ENCODE measurements at regions not wholly inside any gene's neighbourhood (a gene's known extent, or its start where the extent isn't known, plus 50 kb on each side); places are given as distances from the start of the nearest gene placed in this dataset.
"Not testable (repeated sequence)": the region's sequence is repeated elsewhere in the genome, so short reads cannot be mapped to it uniquely, and the experiment has no call there.

DNA sequence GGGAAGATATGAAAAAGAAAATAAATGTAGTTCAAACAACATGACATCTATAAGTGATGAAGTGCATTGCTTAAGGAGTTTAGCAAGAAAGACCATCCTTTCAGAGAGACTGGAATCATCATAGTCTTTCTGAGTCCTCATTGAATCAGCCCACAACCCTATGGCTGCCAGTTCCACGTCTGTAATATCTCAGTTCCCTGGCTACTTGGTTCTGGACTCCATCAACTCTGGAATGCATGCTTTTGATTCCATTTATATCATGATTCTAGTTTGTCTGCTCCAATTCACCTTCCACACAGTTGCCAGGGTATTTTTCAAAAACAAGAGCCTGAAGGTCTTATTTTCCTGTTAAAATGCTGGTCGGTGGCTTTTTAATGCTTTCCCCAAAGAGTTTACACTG, 126.4 kb upstream of the MDFIC start:
- intact Hi-C loops (cut with DNase I): no loop called here
- DNase-seq (ENCODE audit: low spot score) (no peak), ATAC-seq (no peak)

DNA sequence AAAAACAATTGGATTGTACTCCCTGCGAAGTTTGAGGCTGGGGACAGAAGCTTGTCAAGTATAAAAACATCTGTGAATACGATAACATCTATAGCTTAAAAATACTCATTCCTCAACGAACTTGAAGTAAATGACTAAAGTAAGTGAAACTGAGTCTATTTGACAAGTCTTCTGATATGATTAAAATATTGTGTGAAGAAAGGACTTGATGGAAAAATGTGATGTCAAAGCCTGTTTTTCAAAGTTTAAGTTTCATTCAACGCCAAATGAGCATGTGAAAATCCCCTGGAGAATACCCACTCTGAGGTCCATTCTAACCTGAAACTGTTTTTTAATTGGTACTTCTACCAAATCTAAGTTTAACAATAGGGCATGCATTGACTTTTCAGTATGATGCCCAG, 122.3 kb upstream of the MDFIC start:
- ATAC-seq (no peak), DNase-seq (ENCODE audit: low spot score) (no peak)
- intact Hi-C loops (cut with DNase I): no loop called here

DNA sequence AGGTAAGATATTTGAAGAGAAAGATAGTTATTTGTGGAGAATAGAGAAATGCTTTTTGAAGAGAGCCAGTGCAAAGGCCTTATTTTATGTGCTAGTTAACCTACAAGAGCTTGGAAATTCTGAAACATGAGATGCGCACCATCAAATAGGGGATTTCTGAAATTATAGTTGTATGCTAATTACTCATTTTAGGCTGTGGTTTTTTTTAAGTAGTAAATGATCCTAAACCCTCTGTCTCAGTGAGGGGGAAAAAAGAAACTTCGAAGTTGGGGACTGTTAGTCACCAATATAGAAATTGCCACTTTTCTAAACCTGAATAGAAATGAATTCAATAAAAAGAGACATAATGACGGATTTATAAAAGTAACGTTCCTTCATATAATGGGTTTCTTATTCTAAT, 119.3 kb upstream of the MDFIC start:
- intact Hi-C loops (cut with DNase I): no loop called here
- ATAC-seq (no peak), DNase-seq (ENCODE audit: low spot score) (no peak)

DNA sequence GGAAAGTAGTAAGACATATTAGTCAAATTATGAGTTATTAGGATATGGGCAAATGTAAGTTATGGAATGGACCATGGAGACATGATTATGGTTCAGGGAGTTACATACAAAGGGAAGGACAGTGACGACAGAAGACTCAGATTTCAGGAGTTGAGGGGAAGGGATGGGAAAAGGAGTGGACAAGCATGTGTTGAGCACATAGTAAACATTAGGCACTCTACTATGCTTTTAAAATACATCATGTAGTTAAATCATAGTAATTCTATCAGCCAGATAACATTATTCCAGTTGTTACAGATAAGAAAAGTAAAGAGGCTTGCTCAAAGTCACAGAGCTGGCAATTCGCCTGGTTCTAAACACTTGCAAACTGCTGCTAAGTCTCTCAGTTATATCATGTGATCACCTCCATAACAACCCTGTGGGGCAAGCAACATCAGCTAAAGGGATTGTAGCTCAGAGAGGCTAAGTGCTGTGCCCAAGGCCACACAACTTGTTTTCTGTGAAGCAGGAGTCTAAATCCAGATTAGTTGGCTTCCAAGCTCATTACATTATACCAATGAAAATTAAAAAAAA, 115.2 kb upstream of the MDFIC start:
- intact Hi-C loops (cut with DNase I): no loop called here
- ATAC-seq (no peak), DNase-seq (ENCODE audit: low spot score) (no peak)

DNA sequence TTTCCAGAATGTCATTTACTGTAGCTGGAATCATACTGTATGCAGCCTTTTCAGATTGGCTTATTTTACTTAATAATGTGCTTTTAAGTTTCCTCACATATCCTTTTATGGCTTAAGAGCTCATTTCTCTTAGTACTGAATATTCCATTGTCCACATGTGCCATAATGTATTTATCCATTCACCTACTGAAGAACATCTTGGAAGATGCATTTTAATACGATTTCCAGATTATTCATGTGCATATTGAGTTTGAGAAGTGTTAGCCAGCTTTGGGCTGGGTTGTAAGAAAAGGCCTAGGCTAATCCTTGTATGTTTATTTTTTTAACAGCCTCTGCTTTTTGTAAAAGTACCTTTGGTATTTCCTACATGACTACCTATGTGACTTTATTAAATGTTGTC, 109.3 kb upstream of the MDFIC start:
- ATAC-seq (no peak), DNase-seq (ENCODE audit: low spot score) (no peak)

DNA sequence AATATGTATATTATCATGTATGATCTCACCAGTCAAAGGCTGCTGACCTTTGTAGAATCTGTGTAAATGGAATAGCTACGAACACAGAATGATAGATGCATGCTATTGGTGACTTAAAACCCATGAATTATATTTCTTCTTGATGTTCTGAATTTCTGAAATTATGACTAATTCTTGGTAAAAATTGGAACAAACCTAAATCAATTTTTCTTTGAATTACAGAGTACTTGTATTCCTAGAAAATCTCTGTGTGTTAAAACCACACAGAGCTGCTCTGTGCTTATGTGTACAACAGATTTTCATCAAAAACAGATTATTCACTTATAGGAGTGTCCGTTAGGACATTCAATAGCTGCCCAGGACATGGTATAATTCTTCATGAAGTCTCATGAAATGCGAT, 108.3 kb upstream of the MDFIC start:
- intact Hi-C loops (cut with DNase I): no loop called here
- DNase-seq (ENCODE audit: low spot score): no peak
- ATAC-seq: no peak

More for the DNA sequence above, 109.3 kb upstream of the MDFIC start:
- intact Hi-C loops (cut with DNase I): no loop called here

DNA sequence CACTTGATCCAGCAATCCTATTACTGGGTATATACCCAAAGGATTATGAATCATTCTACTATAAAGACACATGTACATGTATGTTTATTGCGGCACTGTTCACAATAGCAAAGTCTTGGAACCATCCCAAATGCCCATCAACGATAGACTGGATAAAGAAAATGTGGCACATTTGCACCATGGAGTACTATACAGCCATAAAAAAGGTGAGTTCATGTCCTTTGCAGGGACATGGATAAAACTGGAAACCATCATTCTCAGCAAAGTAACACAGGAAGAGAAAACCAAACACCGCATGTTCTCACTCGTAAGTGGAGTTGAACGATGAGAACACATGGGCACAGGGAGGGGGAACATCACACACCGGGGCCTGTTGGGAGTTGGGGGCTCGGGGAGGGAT, 104.9 kb upstream of the MDFIC start:
- intact Hi-C loops (cut with DNase I); ATAC-seq; DNase-seq (ENCODE audit: low spot score): not testable (repeated sequence)

DNA sequence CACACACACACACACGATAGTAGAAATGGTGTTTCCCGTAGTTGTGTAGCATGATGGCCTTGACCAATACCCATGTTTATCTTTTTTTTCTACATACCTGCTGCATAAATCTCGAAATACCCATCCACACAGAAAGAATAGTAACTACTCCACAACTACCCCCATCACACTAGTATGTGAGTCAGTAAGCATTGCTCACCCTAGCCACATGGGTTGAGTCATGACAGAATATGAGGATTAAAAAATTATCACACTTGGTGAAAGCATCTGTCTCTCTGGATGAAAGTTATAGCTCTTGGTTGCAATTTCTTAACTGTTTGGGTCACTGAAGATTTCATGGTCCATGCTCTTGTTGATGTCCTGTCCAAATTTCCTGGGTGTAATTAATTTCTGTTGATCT, 103.4 kb upstream of the MDFIC start:
- no peak for ATAC-seq

DNA sequence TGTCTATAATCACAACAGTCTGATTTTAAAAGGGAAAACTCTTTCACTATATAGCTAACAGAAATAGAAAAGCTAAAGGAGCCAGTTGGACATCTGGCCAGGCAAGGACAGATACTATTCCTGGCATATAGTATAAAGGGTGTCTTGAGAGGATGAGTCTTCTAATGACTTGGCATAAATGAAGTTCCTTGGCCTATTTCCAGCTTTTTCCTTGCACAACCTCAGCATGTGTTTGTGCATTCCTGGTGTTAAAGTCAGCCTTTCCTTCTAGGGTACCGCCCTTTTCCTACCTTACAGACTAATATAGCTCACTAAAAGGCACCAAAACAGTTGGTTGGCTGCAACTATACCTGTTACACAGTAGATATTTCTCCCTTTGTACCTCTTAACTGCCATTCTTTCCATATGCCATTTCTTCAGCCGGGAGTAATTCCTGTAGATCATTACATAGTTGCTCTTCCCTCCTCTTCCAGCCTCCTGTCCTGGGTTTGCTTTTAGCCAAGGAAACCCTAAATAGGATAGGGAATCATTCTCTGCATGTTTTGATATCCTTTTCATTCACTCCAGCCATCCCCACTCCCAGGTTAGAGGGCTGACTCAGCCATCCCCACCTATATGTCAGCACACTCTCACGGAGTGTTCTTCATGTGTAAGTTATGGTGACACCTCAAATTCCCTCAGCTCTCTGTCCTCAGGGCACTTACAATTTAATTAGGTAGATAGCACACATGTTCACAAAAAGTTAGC, 102.1 kb upstream of the MDFIC start:
- ATAC-seq (peak; percentile 38), DNase-seq (ENCODE audit: low spot score) (no peak)
- intact Hi-C loops (cut with DNase I): no loop called here

More for the DNA sequence above, 103.4 kb upstream of the MDFIC start:
- intact Hi-C loops (cut with DNase I): no loop called here
- no peak for DNase-seq (ENCODE audit: low spot score)

DNA sequence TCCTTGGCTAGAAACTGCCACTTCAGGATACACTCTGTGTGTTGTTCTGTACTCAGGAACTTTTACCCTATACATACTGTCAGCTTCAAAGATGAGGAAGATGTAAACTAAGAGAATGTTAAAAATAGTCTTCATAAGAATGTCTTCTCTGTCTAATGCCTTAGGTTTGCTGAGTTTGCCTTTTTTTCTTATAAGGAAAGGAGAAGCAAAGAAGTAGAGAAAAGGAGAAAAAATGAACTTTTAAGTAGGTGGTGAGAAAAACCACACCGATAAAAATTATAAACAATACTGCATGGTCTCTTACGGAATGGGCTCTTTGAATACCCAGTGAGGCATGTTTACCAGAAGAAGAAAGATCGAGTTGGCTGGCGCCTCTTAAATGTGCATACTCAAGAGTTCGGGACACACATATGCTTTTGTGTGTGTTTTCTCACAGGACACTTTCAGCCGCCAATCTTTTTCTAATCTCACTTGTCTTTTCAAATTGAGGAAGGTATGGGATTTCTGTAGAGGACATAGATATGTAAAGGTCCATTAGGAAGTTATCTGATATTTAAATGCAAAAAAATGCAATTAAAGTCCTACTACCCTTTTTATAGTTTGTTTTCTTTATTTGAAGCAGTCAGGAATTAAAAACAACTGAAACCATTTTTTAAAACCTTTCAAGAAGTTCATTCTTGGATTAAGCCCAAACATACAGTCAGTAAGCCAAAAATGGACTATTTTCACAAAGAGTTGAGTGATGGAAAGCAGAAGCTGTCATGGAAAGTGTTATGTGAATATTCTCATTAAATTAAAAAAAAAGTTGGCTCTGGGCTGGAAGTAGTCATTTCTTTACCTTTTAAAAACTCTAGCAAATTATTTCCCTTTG, 100.6 kb upstream of the MDFIC start:
- no peak for DNase-seq (ENCODE audit: low spot score)
- intact Hi-C loops (cut with DNase I): no loop called here
- no peak for ATAC-seq

DNA sequence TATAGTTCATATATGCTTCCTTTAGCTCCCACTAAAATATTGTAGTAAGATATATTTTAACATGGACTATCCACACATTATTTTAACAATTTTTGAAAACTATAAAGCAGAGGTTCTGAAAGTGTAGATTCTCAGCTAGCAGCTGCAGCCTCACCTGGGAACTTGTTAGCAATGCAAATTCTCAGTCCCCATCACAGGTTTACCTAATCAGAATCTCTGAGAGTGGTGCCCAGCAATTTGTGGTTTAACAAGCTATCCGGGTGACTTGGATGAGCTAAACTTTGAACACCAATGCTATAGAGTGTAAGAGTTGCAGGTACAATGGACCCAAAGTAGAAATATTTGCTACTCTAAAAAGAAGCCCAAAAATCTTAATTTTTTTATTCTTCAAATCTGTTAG, 99.8 kb upstream of the MDFIC start:
- intact Hi-C loops (cut with DNase I): no loop called here
- no peak for DNase-seq (ENCODE audit: low spot score)
- ATAC-seq: no peak

DNA sequence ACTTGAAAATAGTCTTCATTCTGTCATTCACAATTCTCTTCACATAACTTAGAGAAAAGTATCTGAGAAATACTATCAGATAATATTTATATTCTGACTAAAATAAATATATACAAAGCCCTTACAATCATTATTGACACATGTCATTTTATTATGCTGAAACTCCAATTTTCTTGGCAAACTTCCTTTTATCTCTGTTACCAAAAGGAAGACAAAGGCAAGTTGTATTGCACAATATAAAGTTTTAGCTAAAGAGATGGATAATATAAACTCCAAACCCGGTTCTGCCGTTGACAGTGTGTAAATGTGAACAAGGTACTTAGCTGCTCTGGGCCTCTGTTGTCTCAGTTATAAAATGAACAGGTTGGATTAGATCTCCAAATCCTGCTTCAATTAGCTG, 99.0 kb upstream of the MDFIC start:
- intact Hi-C loops (cut with DNase I): no loop called here
- DNase-seq (ENCODE audit: low spot score): no peak
- ATAC-seq: no peak

DNA sequence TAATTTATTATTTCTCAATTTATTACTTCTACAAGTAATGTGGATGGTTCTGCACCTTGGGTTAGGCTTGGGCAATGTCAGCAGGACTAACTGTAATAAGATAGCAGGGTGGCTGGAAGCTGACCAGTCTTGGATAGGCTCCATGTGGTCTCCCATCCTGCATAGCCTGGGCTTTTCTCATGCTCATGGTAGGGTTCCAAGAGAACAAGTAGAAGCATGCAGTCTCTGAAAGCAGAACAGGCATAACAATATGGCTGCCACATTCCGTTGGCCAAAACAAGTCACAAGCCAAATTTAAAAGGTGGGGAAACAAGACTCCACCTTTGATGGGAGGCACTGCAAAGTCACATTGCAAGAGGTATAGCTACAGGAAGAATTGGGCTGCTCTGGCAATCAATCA, 98.6 kb upstream of the MDFIC start:
- intact Hi-C loops (cut with DNase I): no loop called here
- no peak for DNase-seq (ENCODE audit: low spot score)
- no peak for ATAC-seq

DNA sequence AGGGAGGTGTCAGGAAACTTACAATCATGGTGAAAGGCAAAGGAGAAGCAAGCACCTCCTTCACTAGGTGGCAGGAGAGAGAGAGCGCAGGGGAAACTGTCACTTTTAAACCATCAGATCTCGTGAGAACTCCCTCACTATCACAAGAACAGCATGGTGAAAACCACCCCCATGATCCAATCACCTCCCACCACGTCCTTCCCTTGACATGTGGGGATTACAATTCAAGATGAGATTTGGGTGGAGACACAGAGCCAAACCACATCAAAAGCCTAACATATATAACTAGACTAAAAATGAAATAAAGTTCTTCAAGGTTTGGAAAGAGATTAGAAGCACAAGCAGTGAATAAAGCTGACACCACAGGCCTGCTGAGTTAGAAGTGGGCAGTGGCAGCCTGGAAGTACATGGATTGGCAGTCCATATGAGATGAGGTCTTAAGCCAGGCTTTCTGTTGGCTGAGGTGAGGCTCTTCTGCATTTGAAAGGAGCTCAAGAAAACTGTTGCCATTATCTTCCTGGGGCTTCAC, 96.4 kb upstream of the MDFIC start:
- ATAC-seq (no peak), DNase-seq (ENCODE audit: low spot score) (no peak)
- intact Hi-C loops (cut with DNase I): no loop called here

DNA sequence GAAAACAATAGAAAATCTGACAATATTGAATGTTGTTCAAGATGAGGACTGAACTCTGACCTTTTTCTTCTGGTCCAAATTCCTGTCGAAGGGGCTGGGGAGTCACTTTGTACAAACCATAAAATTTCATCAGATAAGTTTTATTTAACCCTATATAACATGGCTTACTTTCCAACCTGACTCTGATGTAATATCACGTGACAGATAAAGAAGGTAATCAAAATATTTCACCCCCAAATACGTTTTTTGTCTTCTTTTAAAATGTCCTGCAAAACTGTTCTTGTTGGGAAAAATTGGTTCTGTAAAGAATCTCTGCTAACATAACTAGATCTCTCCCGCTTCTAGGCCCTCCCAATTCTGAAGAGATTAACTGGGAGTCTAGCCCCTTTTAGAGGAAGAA, 90.9 kb upstream of the MDFIC start:
- DNase-seq (ENCODE audit: low spot score) (no peak), ATAC-seq (no peak)
- intact Hi-C loops (cut with DNase I): no loop called here

DNA sequence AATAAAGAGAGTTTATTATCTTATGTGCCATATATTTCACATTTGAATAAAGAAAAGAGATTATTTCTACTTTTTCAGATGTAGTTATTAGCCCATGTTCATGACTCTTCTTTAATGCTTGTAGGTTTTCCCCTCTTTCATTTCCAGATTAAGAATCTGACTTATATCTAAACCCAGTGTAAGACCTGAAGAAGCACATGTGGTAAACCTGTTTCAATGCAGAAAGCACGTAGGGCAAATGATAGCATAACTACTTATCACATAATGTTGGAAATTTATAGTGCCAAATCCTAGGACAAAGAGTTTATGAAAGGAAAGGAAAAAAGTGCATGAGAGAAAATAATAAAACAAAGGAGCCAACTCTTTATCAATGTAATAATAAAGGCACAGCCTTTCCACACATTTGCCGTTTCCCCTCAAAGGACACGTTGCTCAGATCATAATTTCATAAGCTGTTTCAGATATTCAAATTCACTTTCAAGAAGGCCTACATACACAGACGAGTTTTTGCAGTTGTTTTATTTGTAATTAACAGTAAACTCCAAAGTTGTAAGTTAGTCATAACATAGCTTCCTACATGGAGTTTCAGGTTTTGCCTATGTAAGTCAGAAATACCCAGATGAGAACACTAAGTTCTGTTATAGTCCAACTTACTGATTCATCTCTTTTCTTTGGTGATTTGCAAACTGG, 88.8 kb upstream of the MDFIC start:
- ATAC-seq: no peak
- intact Hi-C loops (cut with DNase I): no loop called here
- DNase-seq (ENCODE audit: low spot score): no peak

DNA sequence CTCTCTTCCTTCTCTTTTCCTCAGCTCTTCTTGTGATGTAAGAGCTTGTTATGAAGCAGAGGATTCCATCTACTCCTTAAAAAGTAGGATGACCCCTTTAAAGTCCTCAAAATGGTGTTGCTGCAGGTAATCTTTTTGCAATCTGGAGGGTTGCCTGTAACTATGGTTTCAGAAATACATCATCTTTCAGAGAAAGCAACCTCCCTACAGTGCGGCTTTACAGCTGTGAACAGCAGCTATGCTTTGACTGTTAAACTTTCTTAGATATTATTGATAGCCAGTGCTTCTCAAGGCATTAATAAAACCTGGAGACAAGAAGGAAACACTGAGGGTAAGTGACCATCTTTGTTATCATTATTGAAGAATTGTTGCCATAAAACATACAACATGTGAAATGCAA, 86.6 kb upstream of the MDFIC start:
- intact Hi-C loops (cut with DNase I): no loop called here
- DNase-seq (ENCODE audit: low spot score): no peak
- ATAC-seq: no peak

DNA sequence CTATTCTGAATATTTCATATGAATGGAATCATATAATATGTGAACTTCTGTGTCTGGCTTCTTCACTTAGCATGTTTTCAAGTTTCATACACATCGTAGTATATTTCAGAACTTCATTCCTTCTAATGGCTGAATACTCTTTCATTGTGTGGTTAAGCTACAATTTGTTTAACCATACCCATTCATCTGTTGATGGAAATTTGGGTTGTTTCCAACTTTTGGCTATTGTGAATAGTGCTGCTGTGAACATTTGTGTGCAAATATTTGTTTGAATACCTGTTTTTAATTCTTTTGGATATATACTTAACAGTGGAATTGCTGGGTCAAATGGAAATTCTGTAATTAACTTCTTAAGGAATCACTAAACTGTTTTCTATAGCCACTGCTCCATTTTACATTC, 86.0 kb upstream of the MDFIC start:
- no peak for ATAC-seq
- intact Hi-C loops (cut with DNase I): no loop called here
- DNase-seq (ENCODE audit: low spot score): no peak

DNA sequence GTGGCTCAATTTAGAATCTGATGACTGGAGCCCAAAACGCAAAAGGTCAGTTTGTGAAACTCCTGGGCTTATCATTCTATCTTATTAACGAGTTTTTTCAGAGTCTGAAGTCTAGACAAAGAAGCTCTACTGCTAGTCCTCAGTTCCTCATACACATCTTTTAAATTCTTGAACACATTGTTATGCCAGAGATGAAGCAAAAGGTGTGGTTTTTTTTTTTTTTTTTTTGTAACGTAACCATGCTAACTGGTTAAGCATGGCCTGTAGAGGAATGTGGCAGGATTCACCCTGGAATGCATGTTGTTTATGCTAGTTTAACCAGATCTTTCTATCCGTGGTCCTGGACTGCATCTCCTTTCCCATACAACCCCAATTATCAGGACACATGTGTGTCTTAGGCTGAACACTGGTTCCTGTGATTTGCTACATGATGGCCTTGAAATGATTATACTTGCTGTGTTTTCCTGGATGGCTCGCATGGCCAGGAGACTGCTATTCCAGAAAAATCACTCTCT, 79.3 kb upstream of the MDFIC start:
- DNase-seq (ENCODE audit: low spot score): no peak
- no peak for ATAC-seq
- intact Hi-C loops (cut with DNase I): no loop called here
